Loucy (cell line): ENCODE measurements at regions not wholly inside any gene's neighbourhood (a gene's known extent, or its start where the extent isn't known, plus 50 kb on each side); places are given as distances from the start of the nearest gene placed in this dataset.
"Not testable (repeated sequence)": the region's sequence is repeated elsewhere in the genome, so short reads cannot be mapped to it uniquely, and the experiment has no call there.

Experiments
- H2AFZ ChIP-seq: fragments of 200-600 bp; sonication (generic); 2 replicates; pipeline ENCODE4 v1.6.0; 2016; ENCODE audit warnings: antibody characterized with exemption, mild to moderate bottlenecking, low read length, moderate library complexity
- H3F3A ChIP-seq: fragments of 200-600 bp; 2 replicates; pipeline ENCODE4 v1.6.0; 2016; ENCODE audit warnings: antibody characterized with exemption, low read depth, mild to moderate bottlenecking
- H3K27me3 ChIP-seq: fragments of 200-600 bp; sonication (generic); 2 replicates; pipeline ENCODE4 v1.6.1; 2014; ENCODE audit warnings: low read length, mild to moderate bottlenecking; ENCODE audit not compliant: insufficient read depth, poor library complexity, severe bottlenecking
- H3K36me3 ChIP-seq: fragments of 200-600 bp; sonication (generic); 2 replicates; pipeline ENCODE4 v1.6.1; 2016; ENCODE audit warnings: low read length; ENCODE audit not compliant: insufficient read depth
- H3K4me1 ChIP-seq: fragments of 200-600 bp; sonication (generic); 2 replicates; pipeline ENCODE4 v1.5.1; 2014; ENCODE audit warnings: low read length, mild to moderate bottlenecking; ENCODE audit not compliant: insufficient read depth, poor library complexity, severe bottlenecking
- H3K4me2 ChIP-seq: fragments of 200-600 bp; sonication (generic); 2 replicates; pipeline ENCODE4 v1.6.0; 2014; ENCODE audit warnings: antibody characterized with exemption, low read length, low read depth, mild to moderate bottlenecking; ENCODE audit not compliant: poor library complexity, severe bottlenecking
- H3K4me3 ChIP-seq: fragments of 200-600 bp; sonication (generic); 2 replicates; pipeline ENCODE4 v1.5.1; 2014; ENCODE audit warnings: low read length, mild to moderate bottlenecking, mixed read lengths; ENCODE audit not compliant: poor library complexity, severe bottlenecking
- H3K79me2 ChIP-seq: fragments of 200-600 bp; sonication (generic); 2 replicates; pipeline ENCODE4 v1.6.1; 2014; ENCODE audit warnings: low read length; ENCODE audit not compliant: insufficient read depth
- H3K9ac ChIP-seq: fragments of 200-600 bp; sonication (generic); 2 replicates; pipeline ENCODE4 v1.6.0; 2014; ENCODE audit warnings: mild to moderate bottlenecking, low read depth, low read length, moderate library complexity; ENCODE audit not compliant: poor library complexity, severe bottlenecking
- H3K9me2 ChIP-seq: fragments of 200-600 bp; sonication (generic); replicated peaks from 2 replicates; pipeline ENCODE4 v1.6.1; 2016; ENCODE audit warnings: low read depth, low read length, mixed read lengths
- H3K9me3 ChIP-seq: fragments of 200-600 bp; sonication (generic); 2 replicates; pipeline ENCODE4 v1.6.1; 2014; ENCODE audit warnings: mild to moderate bottlenecking, antibody characterized with exemption, low read length, low read depth; ENCODE audit not compliant: insufficient read depth
- H4K20me1 ChIP-seq: fragments of 200-600 bp; sonication (generic); 2 replicates; pipeline ENCODE4 v1.6.0; 2014; ENCODE audit warnings: antibody characterized with exemption, low read length, mild to moderate bottlenecking; ENCODE audit not compliant: insufficient read depth, poor library complexity, severe bottlenecking
- EZH2phosphoT487 ChIP-seq: fragments of 200-600 bp; IDR thresholded peaks from 2 replicates; pipeline ENCODE4 v1.6.1; 2018; ENCODE audit warnings: antibody characterized with exemption, mild to moderate bottlenecking, moderate library complexity, borderline replicate concordance
- TF ChIP-seq, protein P1 (sequence below): fragments of 200-600 bp; sonication (generic); conservative IDR thresholded peaks from 2 replicates; pipeline ENCODE4 v1.5.1; 2014; ENCODE audit warnings: mild to moderate bottlenecking, antibody characterized with exemption, low read length

DNA sequence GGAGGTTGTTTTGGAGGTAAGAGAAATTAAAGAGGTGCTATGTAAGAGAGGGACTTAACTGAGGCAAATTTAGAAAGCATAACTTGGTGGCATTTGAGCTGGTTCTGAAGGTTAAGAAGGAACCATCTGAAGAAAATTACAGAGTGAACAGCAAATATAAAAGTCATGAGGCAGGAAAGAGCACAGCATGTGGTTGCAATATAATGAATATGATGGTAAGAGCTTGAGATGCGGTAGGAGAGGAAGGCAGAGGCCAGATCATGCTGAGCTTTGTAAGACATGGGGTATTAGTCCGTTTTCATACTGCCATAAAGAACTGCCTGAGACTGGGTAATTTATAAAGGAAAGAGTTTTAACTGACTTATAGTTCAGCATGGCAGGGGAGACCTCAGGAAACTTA, 279.1 kb downstream of the UTRN start:
- no peak overlapping the region for H3K4me2 ChIP-seq
- no peaks in the 10 kb centered on the region for H3K9me3 ChIP-seq
- H4K20me1 ChIP-seq, result no peaks in the 10 kb centered on the region
- H3K9me2 ChIP-seq, result no peaks in the 10 kb centered on the region
- no peaks in the 10 kb centered on the region for H3F3A ChIP-seq
- TF ChIP-seq, protein P1, sequence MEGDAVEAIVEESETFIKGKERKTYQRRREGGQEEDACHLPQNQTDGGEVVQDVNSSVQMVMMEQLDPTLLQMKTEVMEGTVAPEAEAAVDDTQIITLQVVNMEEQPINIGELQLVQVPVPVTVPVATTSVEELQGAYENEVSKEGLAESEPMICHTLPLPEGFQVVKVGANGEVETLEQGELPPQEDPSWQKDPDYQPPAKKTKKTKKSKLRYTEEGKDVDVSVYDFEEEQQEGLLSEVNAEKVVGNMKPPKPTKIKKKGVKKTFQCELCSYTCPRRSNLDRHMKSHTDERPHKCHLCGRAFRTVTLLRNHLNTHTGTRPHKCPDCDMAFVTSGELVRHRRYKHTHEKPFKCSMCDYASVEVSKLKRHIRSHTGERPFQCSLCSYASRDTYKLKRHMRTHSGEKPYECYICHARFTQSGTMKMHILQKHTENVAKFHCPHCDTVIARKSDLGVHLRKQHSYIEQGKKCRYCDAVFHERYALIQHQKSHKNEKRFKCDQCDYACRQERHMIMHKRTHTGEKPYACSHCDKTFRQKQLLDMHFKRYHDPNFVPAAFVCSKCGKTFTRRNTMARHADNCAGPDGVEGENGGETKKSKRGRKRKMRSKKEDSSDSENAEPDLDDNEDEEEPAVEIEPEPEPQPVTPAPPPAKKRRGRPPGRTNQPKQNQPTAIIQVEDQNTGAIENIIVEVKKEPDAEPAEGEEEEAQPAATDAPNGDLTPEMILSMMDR, result no peak
- TF ChIP-seq EZH2phosphoT487, result no peak
- H3K9ac ChIP-seq, result no peak overlapping the region
- H2AFZ ChIP-seq, result no peak overlapping the region
- H3K79me2 ChIP-seq, result no peaks in the 10 kb centered on the region
- H3K27me3 ChIP-seq, result no peaks in the 10 kb centered on the region
- H3K36me3 ChIP-seq, result 0 out of 2 replicates have a peak, but pooled peaks cover 5% of the 10 kb centered on the region
- H3K4me1 ChIP-seq, result peaks cover 20% of the 10 kb centered on the region
- H3K4me3 ChIP-seq, result no peak overlapping the region

DNA sequence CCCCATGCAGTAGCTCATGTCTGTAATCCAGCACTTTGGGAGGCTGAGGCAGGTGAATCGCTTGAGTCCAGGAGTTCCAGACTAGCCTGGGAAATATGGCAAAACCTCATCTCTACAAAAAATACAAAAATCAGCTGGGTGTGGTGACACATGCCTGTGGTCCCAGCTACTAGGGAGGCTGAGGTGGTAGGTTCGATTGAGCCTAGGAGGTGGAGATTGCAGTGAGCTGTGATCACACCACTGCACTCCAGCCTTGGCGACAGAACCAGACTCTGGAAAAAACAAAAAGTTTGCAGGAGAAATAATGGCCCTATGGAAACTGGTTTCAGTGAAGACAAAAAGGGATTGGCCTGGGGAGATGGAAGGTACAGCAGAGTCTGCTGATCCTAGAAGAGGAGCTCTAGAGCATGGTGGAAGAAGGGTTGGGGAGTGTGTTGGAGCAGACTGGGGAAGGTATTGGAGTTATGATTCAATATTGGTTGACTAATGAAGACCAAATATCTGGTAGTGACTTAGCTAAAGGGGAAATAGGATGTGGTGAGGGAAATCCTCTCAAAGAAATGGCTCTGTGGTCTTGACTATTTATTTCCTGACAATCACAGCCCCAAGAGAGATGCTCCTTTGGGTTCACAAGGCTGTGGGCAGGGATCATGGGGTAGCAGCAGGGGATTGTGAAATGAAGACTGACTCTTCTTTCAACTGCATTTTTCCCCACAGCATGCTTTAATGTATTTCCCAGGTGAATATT, 281.9 kb downstream of the UTRN start:
- H3K4me3 ChIP-seq, result no peak overlapping the region

DNA sequence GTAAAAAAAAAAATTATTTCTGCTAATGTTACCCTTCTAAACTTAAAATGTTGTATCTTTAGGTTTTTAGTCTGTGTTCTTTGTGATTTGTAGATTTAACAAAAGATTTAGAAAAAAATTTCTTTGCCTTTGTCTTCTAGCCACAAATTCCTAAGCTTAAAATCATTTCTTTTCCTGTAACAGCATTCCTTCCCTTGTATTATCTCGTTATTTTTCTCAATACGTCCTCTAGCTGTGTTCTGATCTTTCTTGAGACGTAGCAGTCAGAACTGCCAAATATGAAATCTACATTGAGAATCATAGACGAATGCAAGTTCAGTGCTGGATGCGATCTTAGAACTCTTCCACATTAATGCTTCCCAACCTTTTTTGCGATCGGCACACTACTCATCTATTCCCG, 283.1 kb downstream of the UTRN start:
- Histone ChIP-seq H3K4me1 (peaks cover 7% of the 10 kb centered on the region), H3K4me3 (no peak overlapping the region), H3K9ac (no peak overlapping the region), H3F3A (no peaks in the 10 kb centered on the region), H3K4me2 (no peak overlapping the region), H3K36me3 (peaks cover 6% of the 10 kb centered on the region; the same call in 1 of the 2 replicates), H4K20me1 (no peaks in the 10 kb centered on the region), H3K9me3 (no peaks in the 10 kb centered on the region), H3K9me2 (no peaks in the 10 kb centered on the region), H3K27me3 (no peaks in the 10 kb centered on the region), H3K79me2 (no peaks in the 10 kb centered on the region), H2AFZ (no peak overlapping the region)
- TF ChIP-seq, protein P1, result no peak
- TF ChIP-seq EZH2phosphoT487, result no peak

More for the DNA sequence above, 281.9 kb downstream of the UTRN start:
- Histone ChIP-seq H3K27me3 (no peaks in the 10 kb centered on the region), H3K36me3 (peaks cover 11% of the 10 kb centered on the region; the same call in 1 of the 2 replicates), H3K4me1 (peaks cover 7% of the 10 kb centered on the region), H3K9me2 (no peaks in the 10 kb centered on the region), H2AFZ (no peak overlapping the region), H3K4me2 (peak overlapping the region; percentile 4), H3K9me3 (no peaks in the 10 kb centered on the region), H3K79me2 (no peaks in the 10 kb centered on the region), H3K9ac (no peak overlapping the region), H3F3A (no peaks in the 10 kb centered on the region), H4K20me1 (no peaks in the 10 kb centered on the region)
- TF ChIP-seq EZH2phosphoT487, result no peak
- TF ChIP-seq, protein P1, result no peak

DNA sequence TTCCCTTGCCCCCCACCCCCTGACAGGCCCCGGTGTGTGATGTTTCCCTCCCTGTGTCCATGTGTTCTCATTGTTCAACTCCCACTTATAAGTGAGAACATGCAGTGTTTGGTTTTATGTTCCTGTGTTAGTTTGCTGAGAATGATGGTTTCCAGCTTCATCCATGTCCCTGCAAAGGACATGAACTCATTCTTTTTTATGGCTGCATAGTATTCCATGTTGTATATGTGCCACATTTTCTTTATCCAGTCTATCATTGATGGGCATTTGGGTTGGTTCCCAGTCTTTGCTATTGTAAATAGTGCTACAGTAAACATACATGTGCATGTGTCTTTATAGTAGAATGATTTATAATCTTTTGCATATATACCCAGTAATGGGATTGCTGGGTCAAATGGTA, 287.4 kb downstream of the UTRN start:
- H3K36me3 ChIP-seq, result peaks cover 17% of the 10 kb centered on the region
- not testable (repeated sequence) for H3F3A ChIP-seq, H3K9ac ChIP-seq, H3K79me2 ChIP-seq, H2AFZ ChIP-seq, H3K9me2 ChIP-seq, H3K4me3 ChIP-seq, H3K9me3 ChIP-seq, H4K20me1 ChIP-seq, H3K27me3 ChIP-seq, H3K4me2 ChIP-seq, H3K4me1 ChIP-seq
